GM12872 (cell line): ENCODE measurements at regions not wholly inside any gene's neighbourhood (a gene's known extent, or its start where the extent isn't known, plus 50 kb on each side); places are given as distances from the start of the nearest gene placed in this dataset.

Experiments
- TF ChIP-seq, protein P1 (sequence below): IDR thresholded peaks from 3 replicates; pipeline ENCODE4 v1.5.1; 2011; ENCODE audit warnings: low read depth, mild to moderate bottlenecking, low read length, moderate library complexity; ENCODE audit not compliant: insufficient read depth

DNA sequence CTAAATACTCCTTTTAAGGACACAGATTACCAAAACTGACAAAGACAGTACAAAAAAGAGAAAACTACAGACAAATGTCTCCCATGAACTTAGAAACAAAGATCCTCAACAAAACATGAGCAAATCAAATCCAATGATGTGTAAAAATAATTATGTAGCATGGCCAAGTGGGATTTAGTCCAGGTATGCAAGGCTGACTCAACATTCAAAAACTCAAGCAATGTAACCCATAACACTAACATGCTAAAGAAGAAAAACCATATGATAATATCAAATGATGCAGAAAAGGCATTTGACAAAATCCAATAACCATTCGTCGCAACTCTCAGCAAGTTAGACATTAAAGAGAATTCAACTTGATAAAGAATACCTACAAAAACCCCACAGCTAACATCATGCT is 239.0 kb upstream of the KLHL29 start:
- TF ChIP-seq, protein P1, sequence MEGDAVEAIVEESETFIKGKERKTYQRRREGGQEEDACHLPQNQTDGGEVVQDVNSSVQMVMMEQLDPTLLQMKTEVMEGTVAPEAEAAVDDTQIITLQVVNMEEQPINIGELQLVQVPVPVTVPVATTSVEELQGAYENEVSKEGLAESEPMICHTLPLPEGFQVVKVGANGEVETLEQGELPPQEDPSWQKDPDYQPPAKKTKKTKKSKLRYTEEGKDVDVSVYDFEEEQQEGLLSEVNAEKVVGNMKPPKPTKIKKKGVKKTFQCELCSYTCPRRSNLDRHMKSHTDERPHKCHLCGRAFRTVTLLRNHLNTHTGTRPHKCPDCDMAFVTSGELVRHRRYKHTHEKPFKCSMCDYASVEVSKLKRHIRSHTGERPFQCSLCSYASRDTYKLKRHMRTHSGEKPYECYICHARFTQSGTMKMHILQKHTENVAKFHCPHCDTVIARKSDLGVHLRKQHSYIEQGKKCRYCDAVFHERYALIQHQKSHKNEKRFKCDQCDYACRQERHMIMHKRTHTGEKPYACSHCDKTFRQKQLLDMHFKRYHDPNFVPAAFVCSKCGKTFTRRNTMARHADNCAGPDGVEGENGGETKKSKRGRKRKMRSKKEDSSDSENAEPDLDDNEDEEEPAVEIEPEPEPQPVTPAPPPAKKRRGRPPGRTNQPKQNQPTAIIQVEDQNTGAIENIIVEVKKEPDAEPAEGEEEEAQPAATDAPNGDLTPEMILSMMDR, result no peak

DNA sequence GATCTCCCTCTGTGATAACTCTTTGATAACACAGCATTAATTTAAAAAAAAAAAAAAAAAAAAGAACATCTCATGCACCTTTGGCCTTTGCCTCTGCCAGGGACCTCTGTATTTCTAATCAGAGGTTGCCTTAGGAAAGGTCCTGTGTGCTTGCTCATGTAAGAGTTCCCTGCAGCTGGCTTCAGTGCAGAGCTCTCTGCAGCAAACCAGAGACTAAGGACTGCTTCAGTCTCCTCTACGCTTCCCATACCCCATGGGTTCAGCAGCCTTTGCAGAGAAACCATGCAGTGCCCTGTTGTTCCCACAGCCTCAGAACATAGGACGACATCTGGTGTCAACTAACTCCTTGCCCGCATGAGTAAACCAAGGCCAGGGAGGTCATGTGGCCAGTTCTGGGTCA is 236.6 kb upstream of the KLHL29 start:
- TF ChIP-seq, protein P1, result no peak

DNA sequence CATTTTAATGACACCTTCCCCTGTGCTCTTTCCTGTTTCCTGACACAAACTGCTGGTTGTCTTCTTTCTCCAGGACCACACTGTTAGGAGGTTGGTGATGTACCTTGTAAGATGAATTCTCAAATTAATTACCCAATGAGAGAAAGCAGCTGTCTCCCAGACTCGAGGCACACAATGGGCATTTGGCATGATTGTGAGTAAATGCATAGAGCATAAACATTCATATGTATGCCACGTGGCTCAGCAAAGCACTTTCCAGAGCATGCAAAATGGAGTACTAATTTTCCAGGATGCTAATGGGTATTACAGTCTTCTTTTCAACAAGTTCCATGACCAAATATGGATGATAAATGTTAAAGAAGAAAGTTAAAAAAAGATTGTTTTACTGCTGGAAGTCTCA is 235.2 kb upstream of the KLHL29 start:
- TF ChIP-seq, protein P1, result no peak

DNA sequence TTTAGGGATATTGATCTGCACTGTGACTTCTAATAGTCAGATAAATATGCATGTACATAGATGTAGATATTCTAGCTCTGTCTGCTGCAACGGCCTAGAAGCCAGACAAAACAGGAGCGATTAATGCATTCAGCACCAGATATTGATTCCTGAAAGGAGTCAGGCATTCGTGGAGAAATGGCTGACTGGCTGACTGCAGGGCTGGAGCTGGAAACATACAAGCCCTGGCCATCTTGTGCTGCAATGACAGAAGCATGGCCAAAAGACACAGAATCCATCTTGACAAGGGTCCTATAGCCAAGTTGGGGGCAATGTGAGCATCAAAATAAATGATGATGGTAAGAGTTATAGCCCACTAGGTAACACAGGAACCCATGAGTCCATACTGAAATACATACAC is 231.5 kb upstream of the KLHL29 start:
- TF ChIP-seq, protein P1, result no peak

DNA sequence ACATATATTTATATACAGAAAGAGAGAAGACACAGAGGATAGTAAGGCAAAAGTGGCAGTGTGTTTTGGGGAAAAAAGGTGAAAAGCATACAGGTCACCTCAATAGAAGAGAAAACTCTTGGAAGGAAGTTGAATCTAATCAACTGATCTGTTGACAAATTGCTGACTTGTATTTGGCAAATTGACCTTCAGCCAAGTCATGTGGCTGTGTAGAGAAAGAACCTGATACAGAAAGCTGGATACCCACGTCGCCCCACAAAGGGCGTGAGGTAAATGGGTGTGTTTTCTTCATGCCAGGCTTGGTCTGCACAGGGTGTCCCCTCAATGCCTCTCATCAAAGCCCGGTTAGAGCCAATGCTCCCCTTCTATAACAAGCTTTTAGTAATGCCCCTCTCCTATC is 230.0 kb upstream of the KLHL29 start:
- TF ChIP-seq, protein P1, result no peak

DNA sequence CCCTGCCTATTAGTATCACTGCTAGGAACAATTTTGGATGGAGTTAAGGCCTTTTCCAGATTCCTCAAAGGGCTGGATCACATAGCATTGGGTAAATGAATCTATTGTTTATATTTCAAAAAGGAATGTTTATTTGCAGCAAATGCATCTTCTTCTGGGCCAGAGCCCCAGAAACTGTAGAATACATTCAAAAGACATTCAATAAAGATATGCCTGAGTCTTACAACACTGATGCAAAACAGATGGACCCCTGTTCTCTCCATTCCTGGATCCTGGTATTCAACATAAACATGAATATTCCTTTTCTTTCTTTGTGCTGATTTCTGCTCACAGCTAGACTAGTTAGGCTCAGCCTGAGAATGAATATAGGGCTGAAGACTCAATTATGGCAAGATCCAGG is 227.2 kb upstream of the KLHL29 start:
- TF ChIP-seq, protein P1, result no peak

DNA sequence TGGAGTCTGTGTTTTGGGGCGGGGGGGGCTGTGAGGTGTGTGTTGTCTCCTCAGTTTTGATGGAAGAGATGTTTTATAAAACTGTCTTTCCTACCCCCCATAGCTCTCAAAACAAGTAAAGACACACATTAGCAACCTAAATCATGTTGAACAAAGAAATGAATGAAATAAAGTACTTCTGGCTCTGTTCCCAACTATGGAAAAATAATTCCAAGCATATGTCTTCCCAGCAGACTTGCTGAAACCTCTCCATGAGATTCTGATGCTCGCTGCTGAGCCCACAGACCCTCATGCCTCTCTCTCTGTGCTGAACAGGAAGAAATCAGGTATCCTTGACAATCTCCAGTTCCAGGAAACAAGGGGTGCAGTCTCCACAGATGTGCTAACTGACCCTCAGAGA is 226.7 kb upstream of the KLHL29 start:
- TF ChIP-seq, protein P1, result no peak
